ENCODE measurements at regions not wholly inside any gene's neighbourhood (a gene's known extent, or its start where the extent isn't known, plus 50 kb on each side); places are given as distances from the start of the nearest gene placed in this dataset.

DNA sequence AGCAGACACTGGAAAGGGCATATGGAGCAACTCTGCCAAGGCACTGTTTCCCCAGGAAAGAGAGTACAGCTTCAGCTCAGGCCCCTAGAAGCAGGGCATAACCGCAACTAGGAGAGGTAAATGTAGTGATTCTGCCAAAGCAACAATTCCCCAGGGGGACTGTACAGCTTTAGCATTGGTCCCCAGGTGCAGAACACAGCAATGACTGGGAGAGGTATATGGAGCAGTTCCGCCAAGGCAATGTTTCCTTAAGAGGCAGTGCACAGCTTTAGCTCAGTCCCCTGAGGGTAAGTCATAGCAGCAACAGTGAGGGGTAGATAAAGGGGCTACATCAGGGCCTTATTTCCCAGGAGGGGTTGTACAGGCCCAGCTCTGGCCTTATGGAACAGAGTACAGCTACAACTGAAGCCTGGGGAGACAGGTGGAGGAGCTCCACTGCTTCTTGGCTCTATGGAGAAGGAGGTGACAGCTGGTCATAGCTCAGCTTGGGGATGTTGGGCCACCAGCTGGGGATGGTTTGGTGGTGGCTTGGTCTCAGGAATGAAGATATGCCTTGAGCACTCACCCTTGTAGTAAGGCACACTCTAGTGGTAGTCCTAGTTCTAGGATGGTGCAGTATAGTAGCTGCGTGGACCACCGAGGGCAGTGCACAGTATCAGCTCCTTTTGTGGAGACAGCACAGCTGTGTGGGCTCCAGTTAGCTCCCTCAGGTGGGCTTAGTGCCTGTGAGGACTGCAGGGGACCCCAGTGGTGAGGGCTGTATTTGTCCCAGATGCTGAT is 582.7 kb downstream of the PTPRC start:
- Histone ChIP-seq H3K27ac (no peak overlapping the region), H3K4me1 (no peaks in the 10 kb centered on the region), H3K27me3 (no peaks in the 10 kb centered on the region), H3K36me3 (no peaks in the 10 kb centered on the region), H3K4me3 (no peak overlapping the region), H3K9me3 (no peaks in the 10 kb centered on the region)
- TF ChIP-seq, protein P1, sequence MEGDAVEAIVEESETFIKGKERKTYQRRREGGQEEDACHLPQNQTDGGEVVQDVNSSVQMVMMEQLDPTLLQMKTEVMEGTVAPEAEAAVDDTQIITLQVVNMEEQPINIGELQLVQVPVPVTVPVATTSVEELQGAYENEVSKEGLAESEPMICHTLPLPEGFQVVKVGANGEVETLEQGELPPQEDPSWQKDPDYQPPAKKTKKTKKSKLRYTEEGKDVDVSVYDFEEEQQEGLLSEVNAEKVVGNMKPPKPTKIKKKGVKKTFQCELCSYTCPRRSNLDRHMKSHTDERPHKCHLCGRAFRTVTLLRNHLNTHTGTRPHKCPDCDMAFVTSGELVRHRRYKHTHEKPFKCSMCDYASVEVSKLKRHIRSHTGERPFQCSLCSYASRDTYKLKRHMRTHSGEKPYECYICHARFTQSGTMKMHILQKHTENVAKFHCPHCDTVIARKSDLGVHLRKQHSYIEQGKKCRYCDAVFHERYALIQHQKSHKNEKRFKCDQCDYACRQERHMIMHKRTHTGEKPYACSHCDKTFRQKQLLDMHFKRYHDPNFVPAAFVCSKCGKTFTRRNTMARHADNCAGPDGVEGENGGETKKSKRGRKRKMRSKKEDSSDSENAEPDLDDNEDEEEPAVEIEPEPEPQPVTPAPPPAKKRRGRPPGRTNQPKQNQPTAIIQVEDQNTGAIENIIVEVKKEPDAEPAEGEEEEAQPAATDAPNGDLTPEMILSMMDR (IDR thresholded peaks at IDR 0.05) = no peak
- TF ChIP-seq POLR2A (IDR thresholded peaks at IDR 0.05) = no peak
- intact Hi-C loops (cut with DNase I) = no loop called here
- 83 to 88% methylated on average over 1 of the region's 4 CpGs for WGBS, 2 donors
- DNase-seq = no peak

DNA sequence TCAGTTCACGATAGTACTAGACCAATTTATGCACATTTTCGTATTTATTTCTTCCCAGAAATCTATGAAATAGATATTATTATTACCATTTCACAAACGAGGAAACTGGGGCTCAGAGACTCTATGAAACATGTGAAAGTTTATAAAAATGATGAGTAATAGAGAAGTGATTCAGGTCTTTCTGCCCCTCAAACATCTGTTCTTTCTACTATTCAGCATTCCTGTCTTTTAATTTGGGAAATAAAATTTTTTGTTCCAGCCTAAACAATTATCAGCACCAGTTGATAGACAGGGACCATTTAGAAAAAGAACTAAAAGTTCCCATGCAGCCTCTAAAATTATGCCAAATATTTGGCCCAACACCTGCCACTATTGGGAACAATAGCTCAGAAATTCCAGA is 585.1 kb downstream of the PTPRC start:
- 65 to 74% methylated on average over 3 of the region's 3 CpGs for WGBS, 2 donors

DNA sequence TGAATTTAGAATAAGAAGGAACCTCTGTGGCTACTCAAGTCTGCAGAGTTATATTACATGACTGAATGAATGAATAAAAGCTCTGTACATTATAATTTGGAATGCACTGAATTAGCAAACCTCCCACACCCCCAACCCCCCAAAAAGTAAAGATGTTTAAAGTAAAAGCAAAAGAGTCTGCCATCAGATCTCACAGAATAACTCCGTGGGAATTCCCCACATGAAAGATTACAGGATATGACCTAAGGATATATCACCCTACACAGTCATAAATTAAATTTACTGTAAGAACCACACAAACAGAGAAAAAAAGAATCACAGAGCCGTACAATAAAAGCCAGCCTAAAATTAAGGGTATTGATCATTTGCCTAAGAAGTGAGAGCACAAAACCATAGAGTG is 587.3 kb downstream of the PTPRC start:
- no peaks in the 10 kb centered on the region for H3K4me1 ChIP-seq
- intact Hi-C loops (cut with DNase I) = no loop called here
- no peaks in the 10 kb centered on the region for H3K36me3 ChIP-seq
- H3K9me3 ChIP-seq = no peaks in the 10 kb centered on the region
- no peaks in the 10 kb centered on the region for H3K27me3 ChIP-seq
- H3K4me3 ChIP-seq = no peak overlapping the region
- DNase-seq = no peak
- no peak for TF ChIP-seq POLR2A (IDR thresholded peaks at IDR 0.05)
- TF ChIP-seq, protein P1 (IDR thresholded peaks at IDR 0.05) = no peak
- WGBS, 2 donors = 8 to 18% methylated on average over 2 of the region's 2 CpGs
- no peak overlapping the region for H3K27ac ChIP-seq

More for the DNA sequence above, 585.1 kb downstream of the PTPRC start:
- H3K9me3 ChIP-seq = no peaks in the 10 kb centered on the region
- no peaks in the 10 kb centered on the region for H3K27me3 ChIP-seq
- TF ChIP-seq POLR2A (IDR thresholded peaks at IDR 0.05) = no peak
- TF ChIP-seq, protein P1 (IDR thresholded peaks at IDR 0.05) = no peak
- no peak for DNase-seq
- no peaks in the 10 kb centered on the region for H3K36me3 ChIP-seq
- intact Hi-C loops (cut with DNase I) = no loop called here
- no peak overlapping the region for H3K4me3 ChIP-seq
- H3K4me1 ChIP-seq = no peaks in the 10 kb centered on the region
- no peak overlapping the region for H3K27ac ChIP-seq

DNA sequence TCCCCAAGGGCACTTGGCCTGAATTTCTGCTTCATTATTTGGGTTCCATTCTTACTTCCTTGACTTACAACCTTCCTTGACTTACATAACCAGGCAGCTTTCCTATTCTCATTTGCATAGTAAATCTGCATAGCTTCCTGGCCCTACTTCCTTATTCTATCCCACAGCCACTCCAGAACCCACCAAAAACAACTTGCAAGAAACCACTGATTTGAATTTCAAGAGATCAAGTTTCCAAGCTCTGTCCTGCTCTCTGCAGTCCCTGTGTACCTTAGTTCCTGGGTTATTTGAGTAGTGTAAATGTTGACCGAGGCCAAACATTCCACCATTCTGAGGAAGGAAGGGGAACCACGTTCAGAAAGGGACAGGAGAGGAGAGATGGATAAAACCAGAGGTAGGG is 603.3 kb downstream of the PTPRC start:
- Histone ChIP-seq H3K27ac (no peak overlapping the region), H3K36me3 (no peaks in the 10 kb centered on the region), H3K27me3 (no peaks in the 10 kb centered on the region), H3K4me3 (no peak overlapping the region), H3K4me1 (no peaks in the 10 kb centered on the region), H3K9me3 (peaks cover 0 to 3% (median 0%) of the 10 kb centered on the region in 3 donors)
- WGBS, 2 donors = 35 to 42% methylated on average over 2 of the region's 2 CpGs
- TF ChIP-seq, protein P1 (IDR thresholded peaks at IDR 0.05) = no peak
- TF ChIP-seq POLR2A (IDR thresholded peaks at IDR 0.05) = no peak
- intact Hi-C loops (cut with DNase I) = no loop called here
- no peak for DNase-seq

DNA sequence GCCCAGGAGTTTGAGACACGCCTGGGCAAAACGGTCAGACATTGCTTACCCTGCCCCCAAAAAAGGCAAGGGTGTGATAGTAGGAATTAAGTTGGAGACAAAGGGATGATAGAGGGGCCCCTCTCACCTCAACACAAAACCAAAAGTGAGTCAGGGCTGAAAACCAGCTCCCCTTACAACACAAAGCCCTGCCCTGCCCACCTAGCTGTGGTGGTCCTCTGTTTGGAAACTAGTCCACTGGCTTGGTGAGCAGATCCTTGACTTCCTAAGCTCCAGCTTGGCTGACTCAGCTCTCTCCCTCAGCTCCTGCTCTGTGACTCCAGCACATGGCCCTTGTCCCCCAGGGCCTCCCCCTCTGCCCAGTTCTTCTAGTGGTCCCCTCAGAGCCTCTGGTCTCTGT is 603.8 kb downstream of the PTPRC start:
- no peak for DNase-seq
- Histone ChIP-seq H3K4me1 (no peaks in the 10 kb centered on the region), H3K4me3 (no peak overlapping the region), H3K9me3 (peaks cover 0 to 3% (median 0%) of the 10 kb centered on the region in 3 donors), H3K36me3 (no peaks in the 10 kb centered on the region), H3K27me3 (no peaks in the 10 kb centered on the region), H3K27ac (no peak overlapping the region)
- TF ChIP-seq POLR2A (IDR thresholded peaks at IDR 0.05) = no peak
- TF ChIP-seq, protein P1 (IDR thresholded peaks at IDR 0.05) = no peak
- whole genome bisulfite sequencing, 2 donors = 57 to 96% methylated on average over 2 of the region's 2 CpGs
- intact Hi-C loops (cut with DNase I) = no loop called here
